GM21390 (cell line): ENCODE measurements at regions not wholly inside any gene's neighbourhood (a gene's known extent, or its start where the extent isn't known, plus 50 kb on each side); places are given as distances from the start of the nearest gene placed in this dataset.
"Not testable (repeated sequence)": the region's sequence is repeated elsewhere in the genome, so short reads cannot be mapped to it uniquely, and the experiment has no call there.

Source experiments
- ATAC-seq: cut with Tn5 transposase; IDR thresholded peaks from one replicate; pipeline ENCODE4 v1.9.1; 2021; ENCODE audit not compliant: unreplicated experiment

- ATAC-seq, result no peak
Observed at GRCh38 chr4:149870008-149870407, 54.4 kb upstream of the IQCM start.

- no peak for ATAC-seq
Observed at GRCh38 chr4:149881744-149882143, 66.1 kb upstream of the IQCM start.

- ATAC-seq, result no peak
Observed at GRCh38 chr4:149882251-149882650, 66.6 kb upstream of the IQCM start.

- no peak for ATAC-seq
Observed at GRCh38 chr4:149884046-149884445, 68.4 kb upstream of the IQCM start.

GRCh38 chr4:149884529-149885181, 69.0 kb upstream of the IQCM start:
- no peak for ATAC-seq

- no peak for ATAC-seq
Observed at GRCh38 chr4:149885896-149886295, 70.3 kb upstream of the IQCM start.

- no peak for ATAC-seq
Observed at GRCh38 chr4:149886786-149887490, 71.3 kb upstream of the IQCM start.

GRCh38 chr4:149889991-149890390, 74.3 kb upstream of the IQCM start:
- ATAC-seq, result no peak

- no peak for ATAC-seq
Observed at GRCh38 chr4:149890531-149890930, 74.9 kb upstream of the IQCM start.

- ATAC-seq, result no peak
Observed at GRCh38 chr4:149891426-149891825, 75.8 kb upstream of the IQCM start.

- ATAC-seq, result no peak
Observed at GRCh38 chr4:149896432-149896831, 80.8 kb upstream of the IQCM start.

- ATAC-seq, result peak; percentile 53
Observed at GRCh38 chr4:149897783-149898182, 82.1 kb upstream of the IQCM start.

GRCh38 chr4:149901128-149901527, 85.5 kb upstream of the IQCM start:
- no peak for ATAC-seq

GRCh38 chr4:149902242-149902641, 86.6 kb upstream of the IQCM start:
- ATAC-seq, result no peak

- ATAC-seq, result no peak
Observed at GRCh38 chr4:149910177-149910576, 94.5 kb upstream of the IQCM start.

- ATAC-seq, result no peak
Observed at GRCh38 chr4:149910604-149911350, 95.1 kb upstream of the IQCM start.

GRCh38 chr4:149911354-149911753, 95.7 kb upstream of the IQCM start:
- no peak for ATAC-seq

GRCh38 chr4:149912000-149912399, 96.4 kb upstream of the IQCM start:
- no peak for ATAC-seq

GRCh38 chr4:149914119-149915115, 98.8 kb upstream of the IQCM start:
- peak; percentile 85 for ATAC-seq

- not testable (repeated sequence) for ATAC-seq
Observed at GRCh38 chr4:149915735-149916134, 100.1 kb upstream of the IQCM start.

- ATAC-seq, result no peak
Observed at GRCh38 chr4:149923736-149924135, 108.1 kb upstream of the IQCM start.
